H1 (cell line): ENCODE measurements at regions not wholly inside any gene's neighbourhood (a gene's known extent, or its start where the extent isn't known, plus 50 kb on each side); places are given as distances from the start of the nearest gene placed in this dataset.

Experiments used
- ATF3 ChIP-seq: IDR thresholded peaks from 2 replicates; pipeline ENCODE4 v1.6.1; 2011; ENCODE audit warnings: low read depth, mild to moderate bottlenecking, low read length; ENCODE audit not compliant: insufficient read depth
- CTCF ChIP-seq, 3 experiments: IDR thresholded peaks; 1 replicate in 2 of 3; 2 replicates in 1 of 3; pipeline versions ENCODE4 v1.5.1 to v1.6.1; 2011; ENCODE audit warnings: low read length in 3 of 3, mild to moderate bottlenecking in 3 of 3, inconsistent platforms in 2 of 3, low read depth in 1 of 3, moderate library complexity in 1 of 3; ENCODE audit not compliant: insufficient read depth in 1 of 3; ENCODE audit errors: control extremely low read depth in 1 of 3
- EGR1 ChIP-seq: IDR thresholded peaks from 2 replicates; pipeline ENCODE4 v1.6.1; 2011; ENCODE audit warnings: low read depth, low read length, borderline replicate concordance
- EP300 ChIP-seq, 2 experiments: IDR thresholded peaks; 1 replicate in 1 of 2; 2 replicates in 1 of 2; pipeline ENCODE4 v1.6.1; 2011 to 2012; ENCODE audit warnings: low read depth in 2 of 2, low read length in 2 of 2, mild to moderate bottlenecking in 2 of 2, borderline replicate concordance in 1 of 2, inconsistent platforms in 1 of 2, moderate library complexity in 1 of 2
- EZH2 ChIP-seq: fragments of 200-600 bp; sonication (generic); IDR thresholded peaks from 2 replicates; pipeline ENCODE4 v1.7.1; 2012; ENCODE audit warnings: low read depth, mild to moderate bottlenecking, moderate library complexity, low read length, inconsistent platforms; ENCODE audit not compliant: severe bottlenecking
- GTF2F1 ChIP-seq: IDR thresholded peaks from 2 replicates; pipeline ENCODE4 v1.6.1; 2012; ENCODE audit warnings: low read depth, low read length, improper control_type of control experiment, borderline replicate concordance
- HDAC6 ChIP-seq: IDR thresholded peaks from one replicate; pipeline ENCODE4 v1.7.1; 2012; ENCODE audit warnings: low read depth, mild to moderate bottlenecking, inconsistent platforms, low read length, moderate library complexity
- JUN ChIP-seq: IDR thresholded peaks from 2 replicates; pipeline ENCODE4 v1.6.1; 2011; ENCODE audit warnings: low read depth, mild to moderate bottlenecking, improper control_type of control experiment, low read length
- MAX ChIP-seq: IDR thresholded peaks from 2 replicates; pipeline ENCODE4 v1.6.1; 2012; ENCODE audit warnings: inconsistent platforms
- POLR2A ChIP-seq, 2 experiments: IDR thresholded peaks; 1 replicate in 1 of 2; 2 replicates in 1 of 2; pipeline ENCODE4 v1.6.1; 2011; ENCODE audit warnings: low read depth in 2 of 2, low read length in 2 of 2, mild to moderate bottlenecking in 2 of 2; ENCODE audit errors: control extremely low read depth in 1 of 2
- POLR2AphosphoS5 ChIP-seq: IDR thresholded peaks from 2 replicates; pipeline ENCODE4 v1.6.1; 2011; ENCODE audit warnings: low read depth, low read length
- RAD21 ChIP-seq, 2 experiments: IDR thresholded peaks in 1 of 2; conservative IDR thresholded peaks in 1 of 2; 2 replicates each; pipeline ENCODE4 v1.6.1; 2011; ENCODE audit warnings: low read depth in 2 of 2, low read length in 2 of 2, improper control_type of control experiment in 1 of 2, inconsistent platforms in 1 of 2, mild to moderate bottlenecking in 1 of 2, moderate library complexity in 1 of 2
- USF2 ChIP-seq: IDR thresholded peaks from 2 replicates; pipeline ENCODE4 v1.6.1; 2011; ENCODE audit warnings: low read length, improper control_type of control experiment

- TF ChIP-seq HDAC6 (no peak), EZH2 (no peak), POLR2A (IDR thresholded peaks at IDR 0.05; ENCODE audit: control extremely low read depth in 1 of 2, low read depth in 2 of 2, low read length in 2 of 2) (no peak), CTCF (IDR thresholded peaks at IDR 0.05; ENCODE audit: control extremely low read depth in 1 of 3, insufficient read depth in 1 of 3, low read depth in 1 of 3, low read length in 3 of 3) (no peak), EP300 (IDR thresholded peaks at IDR 0.05; ENCODE audit: borderline replicate concordance in 1 of 2, low read depth in 2 of 2, low read length in 2 of 2) (no peak), MAX (no peak), USF2 (no peak), GTF2F1 (no peak), EGR1 (no peak), RAD21 (IDR thresholded peaks at IDR 0.05 in 1 of 2, conservative IDR thresholded peaks at IDR 0.05 in 1 of 2; ENCODE audit: low read depth in 2 of 2, low read length in 2 of 2) (no peak), POLR2AphosphoS5 (no peak), ATF3 (no peak), JUN (no peak)
Measured at GRCh38 chr10:3409928-3410327, 237.3 kb upstream of the PITRM1 start.
